ENCODE measurements at regions not wholly inside any gene's neighbourhood (a gene's known extent, or its start where the extent isn't known, plus 50 kb on each side); places are given as distances from the start of the nearest gene placed in this dataset.

GRCh38 chr4:147378780-147379179, 102.1 kb upstream of the EDNRA start:
- Histone ChIP-seq H3K9ac (ENCODE audit: low read depth in 1 of 2, low read length in 2 of 2) (no peak overlapping the region), H3K36me3 (ENCODE audit: control insufficient read depth in 1 of 2, insufficient read depth in 2 of 2, low read length in 2 of 2) (no peaks in the 10 kb centered on the region), H3K4me3 (ENCODE audit: low read depth in 1 of 2, low read length in 2 of 2) (no peak overlapping the region), H3K27ac (ENCODE audit: low read depth, low read length) (no peak overlapping the region), H3K27me3 (ENCODE audit: control insufficient read depth in 1 of 2, insufficient read depth in 2 of 2, low read length in 2 of 2) (no peaks in the 10 kb centered on the region), H3K4me1 (ENCODE audit: control insufficient read depth in 1 of 2, insufficient read depth in 2 of 2, low read length in 2 of 2) (no peaks in the 10 kb centered on the region), H3K9me3 (ENCODE audit: control insufficient read depth in 1 of 2, low read length in 2 of 2) (peaks cover 0 to 3% of the 10 kb centered on the region in 2 donors)

GRCh38 chr4:147381749-147382148, 99.1 kb upstream of the EDNRA start:
- Histone ChIP-seq H3K36me3 (ENCODE audit: control insufficient read depth in 1 of 2, insufficient read depth in 2 of 2, low read length in 2 of 2) (no peaks in the 10 kb centered on the region), H3K9me3 (ENCODE audit: control insufficient read depth in 1 of 2, low read length in 2 of 2) (no peaks in the 10 kb centered on the region), H3K27ac (ENCODE audit: low read depth, low read length) (no peak overlapping the region), H3K27me3 (ENCODE audit: control insufficient read depth in 1 of 2, insufficient read depth in 2 of 2, low read length in 2 of 2) (no peaks in the 10 kb centered on the region), H3K4me1 (ENCODE audit: control insufficient read depth in 1 of 2, insufficient read depth in 2 of 2, low read length in 2 of 2) (no peaks in the 10 kb centered on the region), H3K9ac (ENCODE audit: low read depth in 1 of 2, low read length in 2 of 2) (no peak overlapping the region), H3K4me3 (ENCODE audit: low read depth in 1 of 2, low read length in 2 of 2) (no peak overlapping the region)

- Histone ChIP-seq H3K36me3 (ENCODE audit: control insufficient read depth in 1 of 2, insufficient read depth in 2 of 2, low read length in 2 of 2) (no peaks in the 10 kb centered on the region), H3K27me3 (ENCODE audit: control insufficient read depth in 1 of 2, insufficient read depth in 2 of 2, low read length in 2 of 2) (no peaks in the 10 kb centered on the region), H3K4me1 (ENCODE audit: control insufficient read depth in 1 of 2, insufficient read depth in 2 of 2, low read length in 2 of 2) (no peaks in the 10 kb centered on the region), H3K4me3 (ENCODE audit: low read depth in 1 of 2, low read length in 2 of 2) (no peak overlapping the region), H3K9ac (ENCODE audit: low read depth in 1 of 2, low read length in 2 of 2) (no peak overlapping the region), H3K9me3 (ENCODE audit: control insufficient read depth in 1 of 2, low read length in 2 of 2) (no peaks in the 10 kb centered on the region), H3K27ac (ENCODE audit: low read depth, low read length) (no peak overlapping the region)
These were observed 92.9 kb upstream of the EDNRA start for GRCh38 chr4:147388018-147388417.

- no peak overlapping the region for H3K4me3 ChIP-seq (ENCODE audit: low read depth in 1 of 2, low read length in 2 of 2)
- no peak overlapping the region for H3K27ac ChIP-seq (ENCODE audit: low read depth, low read length)
- no peaks in the 10 kb centered on the region for H3K9me3 ChIP-seq (ENCODE audit: control insufficient read depth in 1 of 2, low read length in 2 of 2)
- H3K27me3 ChIP-seq (ENCODE audit: control insufficient read depth in 1 of 2, insufficient read depth in 2 of 2, low read length in 2 of 2), result no peaks in the 10 kb centered on the region
- H3K9ac ChIP-seq (ENCODE audit: low read depth in 1 of 2, low read length in 2 of 2), result no peak overlapping the region
- no peaks in the 10 kb centered on the region for H3K36me3 ChIP-seq (ENCODE audit: control insufficient read depth in 1 of 2, insufficient read depth in 2 of 2, low read length in 2 of 2)
- no peaks in the 10 kb centered on the region for H3K4me1 ChIP-seq (ENCODE audit: control insufficient read depth in 1 of 2, insufficient read depth in 2 of 2, low read length in 2 of 2)
These were observed 84.8 kb upstream of the EDNRA start for GRCh38 chr4:147396105-147396504.

GRCh38 chr4:147398556-147398955, 82.3 kb upstream of the EDNRA start:
- H3K4me3 ChIP-seq (ENCODE audit: low read depth in 1 of 2, low read length in 2 of 2), result no peak overlapping the region
- H3K36me3 ChIP-seq (ENCODE audit: control insufficient read depth in 1 of 2, insufficient read depth in 2 of 2, low read length in 2 of 2), result no peaks in the 10 kb centered on the region
- H3K9me3 ChIP-seq (ENCODE audit: control insufficient read depth in 1 of 2, low read length in 2 of 2), result no peaks in the 10 kb centered on the region
- H3K9ac ChIP-seq (ENCODE audit: low read depth in 1 of 2, low read length in 2 of 2), result no peak overlapping the region
- no peak overlapping the region for H3K27ac ChIP-seq (ENCODE audit: low read depth, low read length)
- no peaks in the 10 kb centered on the region for H3K4me1 ChIP-seq (ENCODE audit: control insufficient read depth in 1 of 2, insufficient read depth in 2 of 2, low read length in 2 of 2)
- no peaks in the 10 kb centered on the region for H3K27me3 ChIP-seq (ENCODE audit: control insufficient read depth in 1 of 2, insufficient read depth in 2 of 2, low read length in 2 of 2)

GRCh38 chr4:147400721-147401120, 80.2 kb upstream of the EDNRA start:
- no peaks in the 10 kb centered on the region for H3K36me3 ChIP-seq (ENCODE audit: control insufficient read depth in 1 of 2, insufficient read depth in 2 of 2, low read length in 2 of 2)
- no peak overlapping the region for H3K27ac ChIP-seq (ENCODE audit: low read depth, low read length)
- H3K9ac ChIP-seq (ENCODE audit: low read depth in 1 of 2, low read length in 2 of 2), result no peak overlapping the region
- H3K9me3 ChIP-seq (ENCODE audit: control insufficient read depth in 1 of 2, low read length in 2 of 2), result no peaks in the 10 kb centered on the region
- H3K4me1 ChIP-seq (ENCODE audit: control insufficient read depth in 1 of 2, insufficient read depth in 2 of 2, low read length in 2 of 2), result no peaks in the 10 kb centered on the region
- H3K4me3 ChIP-seq (ENCODE audit: low read depth in 1 of 2, low read length in 2 of 2), result no peak overlapping the region
- no peaks in the 10 kb centered on the region for H3K27me3 ChIP-seq (ENCODE audit: control insufficient read depth in 1 of 2, insufficient read depth in 2 of 2, low read length in 2 of 2)

GRCh38 chr4:147401221-147401620, 79.7 kb upstream of the EDNRA start:
- Histone ChIP-seq H3K27me3 (ENCODE audit: control insufficient read depth in 1 of 2, insufficient read depth in 2 of 2, low read length in 2 of 2) (no peaks in the 10 kb centered on the region), H3K9me3 (ENCODE audit: control insufficient read depth in 1 of 2, low read length in 2 of 2) (no peaks in the 10 kb centered on the region), H3K4me3 (ENCODE audit: low read depth in 1 of 2, low read length in 2 of 2) (no peak overlapping the region), H3K36me3 (ENCODE audit: control insufficient read depth in 1 of 2, insufficient read depth in 2 of 2, low read length in 2 of 2) (no peaks in the 10 kb centered on the region), H3K27ac (ENCODE audit: low read depth, low read length) (no peak overlapping the region), H3K4me1 (ENCODE audit: control insufficient read depth in 1 of 2, insufficient read depth in 2 of 2, low read length in 2 of 2) (no peaks in the 10 kb centered on the region), H3K9ac (ENCODE audit: low read depth in 1 of 2, low read length in 2 of 2) (no peak overlapping the region)

GRCh38 chr4:147407261-147408045, 73.4 kb upstream of the EDNRA start:
- H3K9ac ChIP-seq (ENCODE audit: low read depth in 1 of 2, low read length in 2 of 2), result no peak overlapping the region
- H3K4me3 ChIP-seq (ENCODE audit: low read depth in 1 of 2, low read length in 2 of 2), result no peak overlapping the region
- no peaks in the 10 kb centered on the region for H3K36me3 ChIP-seq (ENCODE audit: control insufficient read depth in 1 of 2, insufficient read depth in 2 of 2, low read length in 2 of 2)
- H3K27ac ChIP-seq (ENCODE audit: low read depth, low read length), result no peak overlapping the region
- no peaks in the 10 kb centered on the region for H3K4me1 ChIP-seq (ENCODE audit: control insufficient read depth in 1 of 2, insufficient read depth in 2 of 2, low read length in 2 of 2)
- no peaks in the 10 kb centered on the region for H3K9me3 ChIP-seq (ENCODE audit: control insufficient read depth in 1 of 2, low read length in 2 of 2)
- H3K27me3 ChIP-seq (ENCODE audit: control insufficient read depth in 1 of 2, insufficient read depth in 2 of 2, low read length in 2 of 2), result no peaks in the 10 kb centered on the region

GRCh38 chr4:147408189-147408588, 72.7 kb upstream of the EDNRA start:
- H3K9me3 ChIP-seq (ENCODE audit: control insufficient read depth in 1 of 2, low read length in 2 of 2), result no peaks in the 10 kb centered on the region
- no peak overlapping the region for H3K9ac ChIP-seq (ENCODE audit: low read depth in 1 of 2, low read length in 2 of 2)
- no peak overlapping the region for H3K27ac ChIP-seq (ENCODE audit: low read depth, low read length)
- H3K27me3 ChIP-seq (ENCODE audit: control insufficient read depth in 1 of 2, insufficient read depth in 2 of 2, low read length in 2 of 2), result no peaks in the 10 kb centered on the region
- no peaks in the 10 kb centered on the region for H3K36me3 ChIP-seq (ENCODE audit: control insufficient read depth in 1 of 2, insufficient read depth in 2 of 2, low read length in 2 of 2)
- H3K4me1 ChIP-seq (ENCODE audit: control insufficient read depth in 1 of 2, insufficient read depth in 2 of 2, low read length in 2 of 2), result no peaks in the 10 kb centered on the region
- no peak overlapping the region for H3K4me3 ChIP-seq (ENCODE audit: low read depth in 1 of 2, low read length in 2 of 2)

- no peaks in the 10 kb centered on the region for H3K36me3 ChIP-seq (ENCODE audit: control insufficient read depth in 1 of 2, insufficient read depth in 2 of 2, low read length in 2 of 2)
- no peaks in the 10 kb centered on the region for H3K9me3 ChIP-seq (ENCODE audit: control insufficient read depth in 1 of 2, low read length in 2 of 2)
- no peak overlapping the region for H3K4me3 ChIP-seq (ENCODE audit: low read depth in 1 of 2, low read length in 2 of 2)
- no peaks in the 10 kb centered on the region for H3K27me3 ChIP-seq (ENCODE audit: control insufficient read depth in 1 of 2, insufficient read depth in 2 of 2, low read length in 2 of 2)
- no peaks in the 10 kb centered on the region for H3K4me1 ChIP-seq (ENCODE audit: control insufficient read depth in 1 of 2, insufficient read depth in 2 of 2, low read length in 2 of 2)
- H3K27ac ChIP-seq (ENCODE audit: low read depth, low read length), result no peak overlapping the region
- no peak overlapping the region for H3K9ac ChIP-seq (ENCODE audit: low read depth in 1 of 2, low read length in 2 of 2)
These were observed 71.5 kb upstream of the EDNRA start for GRCh38 chr4:147409350-147409749.

Measured in duodenal mucosa (tissue), 2 donors.